ENCODE measurements at regions not wholly inside any gene's neighbourhood (a gene's known extent, or its start where the extent isn't known, plus 50 kb on each side); places are given as distances from the start of the nearest gene placed in this dataset.

DNA sequence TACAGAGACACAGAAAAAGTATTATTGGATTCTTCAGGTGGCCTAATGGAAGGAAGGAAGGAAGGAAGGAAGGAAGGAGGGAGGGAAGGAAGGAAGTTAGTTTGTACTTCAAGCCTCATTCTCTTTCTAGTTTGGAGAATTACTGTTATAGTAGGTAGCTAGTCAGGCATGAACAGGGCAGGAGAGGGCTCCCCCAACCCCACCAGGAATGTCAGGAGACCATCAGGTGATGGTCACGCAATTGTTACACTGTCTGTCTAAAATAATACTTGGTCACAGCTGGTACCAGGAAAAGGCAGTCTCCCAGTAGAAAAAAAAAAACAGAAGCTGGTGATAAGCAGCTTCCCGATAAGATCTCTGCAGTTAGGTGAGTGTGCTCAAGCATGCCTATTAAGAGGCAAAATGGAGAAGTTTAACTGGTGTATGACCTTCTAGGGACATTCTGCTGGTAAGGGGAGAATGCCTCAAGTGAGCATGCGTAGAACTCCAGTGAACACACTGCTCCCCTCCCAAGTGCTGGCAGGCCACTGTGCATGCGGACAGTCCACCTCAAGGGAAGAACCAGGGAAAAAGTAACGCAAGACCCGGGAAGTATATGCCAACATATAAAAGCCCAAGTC is 358.4 kb upstream of the SOX5 start:
- H3K9me3 ChIP-seq: no peaks in the 10 kb centered on the region
- H3K27me3 ChIP-seq: no peaks in the 10 kb centered on the region
- H3K36me3 ChIP-seq: no peaks in the 10 kb centered on the region
- TF ChIP-seq, protein P1, sequence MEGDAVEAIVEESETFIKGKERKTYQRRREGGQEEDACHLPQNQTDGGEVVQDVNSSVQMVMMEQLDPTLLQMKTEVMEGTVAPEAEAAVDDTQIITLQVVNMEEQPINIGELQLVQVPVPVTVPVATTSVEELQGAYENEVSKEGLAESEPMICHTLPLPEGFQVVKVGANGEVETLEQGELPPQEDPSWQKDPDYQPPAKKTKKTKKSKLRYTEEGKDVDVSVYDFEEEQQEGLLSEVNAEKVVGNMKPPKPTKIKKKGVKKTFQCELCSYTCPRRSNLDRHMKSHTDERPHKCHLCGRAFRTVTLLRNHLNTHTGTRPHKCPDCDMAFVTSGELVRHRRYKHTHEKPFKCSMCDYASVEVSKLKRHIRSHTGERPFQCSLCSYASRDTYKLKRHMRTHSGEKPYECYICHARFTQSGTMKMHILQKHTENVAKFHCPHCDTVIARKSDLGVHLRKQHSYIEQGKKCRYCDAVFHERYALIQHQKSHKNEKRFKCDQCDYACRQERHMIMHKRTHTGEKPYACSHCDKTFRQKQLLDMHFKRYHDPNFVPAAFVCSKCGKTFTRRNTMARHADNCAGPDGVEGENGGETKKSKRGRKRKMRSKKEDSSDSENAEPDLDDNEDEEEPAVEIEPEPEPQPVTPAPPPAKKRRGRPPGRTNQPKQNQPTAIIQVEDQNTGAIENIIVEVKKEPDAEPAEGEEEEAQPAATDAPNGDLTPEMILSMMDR (IDR thresholded peaks at IDR 0.05): no peak
- no peaks in the 10 kb centered on the region for H3K4me1 ChIP-seq (ENCODE audit: control insufficient read depth in 1 of 2, insufficient read depth in 1 of 2, low read depth in 1 of 2, low read length in 1 of 2)
- H3K4me3 ChIP-seq (ENCODE audit: low read depth in 1 of 2, low read length in 1 of 2): no peak overlapping the region
- H3K27ac ChIP-seq: no peak overlapping the region

DNA sequence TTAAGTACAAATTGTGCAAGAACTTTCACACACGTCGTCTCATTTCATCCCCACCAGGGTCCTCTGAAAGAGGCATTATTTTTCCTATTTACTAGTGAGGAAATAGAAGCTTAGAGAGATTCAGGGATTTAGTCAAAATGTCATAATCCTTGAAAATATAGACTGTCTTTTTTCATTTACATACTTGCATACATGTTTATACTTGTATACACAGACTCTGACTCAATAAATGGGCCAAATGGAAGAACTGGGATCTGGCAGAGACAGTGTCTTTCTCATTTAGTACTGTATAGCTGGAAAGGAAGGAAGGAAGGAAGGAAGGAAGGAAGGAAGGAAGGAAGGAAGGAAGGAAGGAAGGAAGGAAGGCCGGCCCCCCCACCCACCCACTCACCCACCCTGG is 357.7 kb upstream of the SOX5 start:
- H3K4me3 ChIP-seq (ENCODE audit: low read depth in 1 of 2, low read length in 1 of 2): no peak overlapping the region
- TF ChIP-seq, protein P1 (IDR thresholded peaks at IDR 0.05): no peak
- H3K9me3 ChIP-seq: no peaks in the 10 kb centered on the region
- no peaks in the 10 kb centered on the region for H3K4me1 ChIP-seq (ENCODE audit: control insufficient read depth in 1 of 2, insufficient read depth in 1 of 2, low read depth in 1 of 2, low read length in 1 of 2)
- H3K27ac ChIP-seq: no peak overlapping the region
- H3K36me3 ChIP-seq: no peaks in the 10 kb centered on the region
- H3K27me3 ChIP-seq: no peaks in the 10 kb centered on the region

DNA sequence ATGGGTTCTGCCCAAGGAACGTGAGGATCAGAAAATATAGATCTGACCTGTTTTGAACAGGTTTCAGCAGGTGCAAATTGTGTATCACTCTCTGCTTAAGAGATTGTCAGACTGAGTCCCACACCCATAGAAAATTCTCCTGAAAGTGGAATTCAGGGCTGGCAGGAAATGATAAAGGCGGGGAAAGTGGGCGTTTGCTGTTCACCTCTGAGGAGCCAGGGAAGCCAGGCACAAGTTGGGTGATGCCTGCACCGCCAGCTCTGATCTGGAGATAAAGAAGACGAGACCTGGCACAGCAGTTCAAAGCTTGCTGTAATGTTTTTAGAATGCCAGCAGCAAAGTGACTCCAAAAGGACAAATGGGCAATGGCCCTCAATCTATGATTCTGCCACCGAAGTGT is 356.5 kb upstream of the SOX5 start:
- TF ChIP-seq, protein P1 (IDR thresholded peaks at IDR 0.05): no peak
- H3K27ac ChIP-seq: no peak overlapping the region
- H3K4me1 ChIP-seq (ENCODE audit: control insufficient read depth in 1 of 2, insufficient read depth in 1 of 2, low read depth in 1 of 2, low read length in 1 of 2): no peaks in the 10 kb centered on the region
- H3K36me3 ChIP-seq: no peaks in the 10 kb centered on the region
- no peak overlapping the region for H3K4me3 ChIP-seq (ENCODE audit: low read depth in 1 of 2, low read length in 1 of 2)
- no peaks in the 10 kb centered on the region for H3K27me3 ChIP-seq
- H3K9me3 ChIP-seq: no peaks in the 10 kb centered on the region

DNA sequence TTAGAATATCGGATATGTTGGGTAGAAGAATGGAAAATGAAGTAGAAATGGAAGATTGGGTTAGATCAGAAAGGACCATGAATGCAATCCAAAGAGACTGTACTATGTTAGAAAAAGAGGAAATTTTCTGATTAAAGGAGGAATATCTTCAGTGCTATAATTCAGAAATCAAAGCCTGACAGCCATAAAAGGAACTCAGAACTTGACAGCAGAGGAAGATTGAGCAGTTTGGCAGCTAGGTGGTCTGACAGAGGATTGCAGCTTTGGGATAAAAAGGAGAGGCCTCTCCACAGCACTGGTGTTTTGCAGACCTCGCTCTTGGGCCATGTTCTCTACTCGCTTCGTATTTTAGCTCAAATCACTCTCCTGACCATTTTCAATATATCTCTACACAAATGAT is 354.8 kb upstream of the SOX5 start:
- H3K9me3 ChIP-seq: no peaks in the 10 kb centered on the region
- no peak overlapping the region for H3K4me3 ChIP-seq (ENCODE audit: low read depth in 1 of 2, low read length in 1 of 2)
- H3K36me3 ChIP-seq: no peaks in the 10 kb centered on the region
- TF ChIP-seq, protein P1 (IDR thresholded peaks at IDR 0.05): no peak
- H3K27me3 ChIP-seq: no peaks in the 10 kb centered on the region
- H3K27ac ChIP-seq: no peak overlapping the region
- no peaks in the 10 kb centered on the region for H3K4me1 ChIP-seq (ENCODE audit: control insufficient read depth in 1 of 2, insufficient read depth in 1 of 2, low read depth in 1 of 2, low read length in 1 of 2)

DNA sequence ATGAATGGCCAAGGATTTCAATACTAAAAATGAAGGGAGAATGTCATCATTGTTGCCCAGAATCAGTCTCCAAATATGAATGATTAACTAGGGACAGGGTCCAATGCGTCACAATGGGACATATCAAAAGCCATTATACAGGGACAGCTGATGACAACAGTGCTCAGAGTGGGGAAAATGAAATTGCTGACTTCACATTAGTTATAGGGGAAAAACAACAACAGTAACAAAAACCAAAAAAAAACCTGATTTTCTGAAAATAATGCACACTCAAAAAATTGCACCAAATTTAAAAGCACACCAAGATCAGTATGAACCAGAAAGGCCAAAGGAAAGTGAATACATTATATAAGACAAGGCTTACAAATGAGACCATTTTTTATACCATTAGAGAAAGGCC is 353.2 kb upstream of the SOX5 start:
- Histone ChIP-seq H3K4me1 (ENCODE audit: control insufficient read depth in 1 of 2, insufficient read depth in 1 of 2, low read depth in 1 of 2, low read length in 1 of 2) (no peaks in the 10 kb centered on the region), H3K27me3 (no peaks in the 10 kb centered on the region), H3K36me3 (no peaks in the 10 kb centered on the region), H3K4me3 (ENCODE audit: low read depth in 1 of 2, low read length in 1 of 2) (no peak overlapping the region), H3K27ac (no peak overlapping the region), H3K9me3 (no peaks in the 10 kb centered on the region)
- TF ChIP-seq, protein P1 (IDR thresholded peaks at IDR 0.05): no peak

DNA sequence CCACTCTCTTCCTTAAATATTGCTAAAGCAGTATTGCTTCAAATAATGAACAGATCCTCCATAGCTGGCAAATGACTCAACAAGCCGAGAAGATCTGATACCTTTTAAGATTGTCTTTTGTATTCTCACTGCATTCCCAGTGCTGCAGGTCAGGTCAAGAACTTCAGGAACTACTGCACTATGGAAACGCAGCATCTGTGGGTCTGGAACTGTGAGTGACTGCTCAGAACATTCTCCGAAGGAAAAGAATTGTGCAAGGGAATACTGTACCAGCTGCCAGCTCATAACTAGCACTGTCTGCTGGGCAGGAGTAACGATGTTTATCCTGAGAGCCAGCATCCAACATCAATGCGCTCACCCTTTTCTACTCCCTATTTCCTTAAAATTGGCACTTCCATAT is 348.0 kb upstream of the SOX5 start:
- Histone ChIP-seq H3K4me1 (ENCODE audit: control insufficient read depth in 1 of 2, insufficient read depth in 1 of 2, low read depth in 1 of 2, low read length in 1 of 2) (peaks cover 0 to 6% of the 10 kb centered on the region in 2 experiments), H3K4me3 (ENCODE audit: low read depth in 1 of 2, low read length in 1 of 2) (no peak overlapping the region), H3K9me3 (no peaks in the 10 kb centered on the region), H3K27ac (no peak overlapping the region), H3K36me3 (no peaks in the 10 kb centered on the region), H3K27me3 (no peaks in the 10 kb centered on the region)
- TF ChIP-seq, protein P1 (IDR thresholded peaks at IDR 0.05): no peak
